Body of pancreas (tissue), 4 donors: ENCODE measurements at regions not wholly inside any gene's neighbourhood (a gene's known extent, or its start where the extent isn't known, plus 50 kb on each side); places are given as distances from the start of the nearest gene placed in this dataset.

Experiments used
- POLR2A ChIP-seq, 3 donors: fragments of 450-650 bp; IDR thresholded peaks; one replicate each; pipeline ENCODE4 v1.6.1; 2016; ENCODE audit warnings: antibody characterized with exemption in 3 of 3, mild to moderate bottlenecking in 2 of 3
- TF ChIP-seq, protein P1 (sequence below), 7 experiments: fragments of 450-650 bp in 4 of 7; fragments of 200-600 bp in 3 of 7; sonication (generic) in 3 of 7; IDR thresholded peaks; one replicate each; pipeline ENCODE4 v1.5.1; 2016 to 2019; ENCODE audit warnings: antibody characterized with exemption in 7 of 7

DNA sequence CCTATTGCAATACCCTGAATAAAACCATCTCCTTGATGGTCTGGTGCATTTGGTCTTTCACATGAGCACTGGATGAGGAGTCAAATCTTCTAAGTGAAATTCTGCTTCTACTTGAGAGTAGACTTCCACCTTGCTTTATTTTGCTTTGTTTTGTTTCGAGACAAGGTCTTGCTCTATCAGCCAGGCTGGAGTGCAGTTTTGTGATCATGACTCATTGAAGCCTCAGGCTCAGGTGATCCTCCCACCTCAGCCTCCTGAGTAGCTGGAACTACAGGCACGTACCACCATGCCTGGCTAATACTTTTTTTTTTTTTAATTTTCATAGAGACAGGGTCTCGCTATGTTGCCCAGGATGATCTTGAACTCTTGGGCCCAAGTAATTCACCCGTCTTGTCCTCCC lies 65.8 kb upstream of the F3 start:
- no peak for TF ChIP-seq POLR2A (IDR thresholded peaks at IDR 0.05)
- TF ChIP-seq, protein P1, sequence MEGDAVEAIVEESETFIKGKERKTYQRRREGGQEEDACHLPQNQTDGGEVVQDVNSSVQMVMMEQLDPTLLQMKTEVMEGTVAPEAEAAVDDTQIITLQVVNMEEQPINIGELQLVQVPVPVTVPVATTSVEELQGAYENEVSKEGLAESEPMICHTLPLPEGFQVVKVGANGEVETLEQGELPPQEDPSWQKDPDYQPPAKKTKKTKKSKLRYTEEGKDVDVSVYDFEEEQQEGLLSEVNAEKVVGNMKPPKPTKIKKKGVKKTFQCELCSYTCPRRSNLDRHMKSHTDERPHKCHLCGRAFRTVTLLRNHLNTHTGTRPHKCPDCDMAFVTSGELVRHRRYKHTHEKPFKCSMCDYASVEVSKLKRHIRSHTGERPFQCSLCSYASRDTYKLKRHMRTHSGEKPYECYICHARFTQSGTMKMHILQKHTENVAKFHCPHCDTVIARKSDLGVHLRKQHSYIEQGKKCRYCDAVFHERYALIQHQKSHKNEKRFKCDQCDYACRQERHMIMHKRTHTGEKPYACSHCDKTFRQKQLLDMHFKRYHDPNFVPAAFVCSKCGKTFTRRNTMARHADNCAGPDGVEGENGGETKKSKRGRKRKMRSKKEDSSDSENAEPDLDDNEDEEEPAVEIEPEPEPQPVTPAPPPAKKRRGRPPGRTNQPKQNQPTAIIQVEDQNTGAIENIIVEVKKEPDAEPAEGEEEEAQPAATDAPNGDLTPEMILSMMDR (IDR thresholded peaks at IDR 0.05) = no peak
